GM23338 (cell line): ENCODE measurements at regions not wholly inside any gene's neighbourhood (a gene's known extent, or its start where the extent isn't known, plus 50 kb on each side); places are given as distances from the start of the nearest gene placed in this dataset.

Experiments used
- ATAC-seq: fragments of 200-7000 bp; cut with Tn5 transposase; 3 replicates; pipeline ENCODE4 v1.9.1; 2020
- DNase-seq: peaks from one replicate; pipeline ENCODE4 v3.0.0-alpha.2; 2015; ENCODE audit warnings: low spot score
- H2AFZ ChIP-seq: fragments of 200-600 bp; sonication (generic); 2 replicates; pipeline ENCODE4 v1.8.0; 2016; ENCODE audit warnings: antibody characterized with exemption, mild to moderate bottlenecking, moderate library complexity
- H3F3A ChIP-seq: fragments of 200-600 bp; sonication (generic); replicated peaks from 2 replicates; pipeline ENCODE4 v1.8.0; 2017; ENCODE audit warnings: antibody characterized with exemption, mixed run types, low read depth
- H3K27ac ChIP-seq: fragments of 200-600 bp; sonication (generic); 2 replicates; pipeline ENCODE4 v1.6.1; 2016; ENCODE audit warnings: low read depth
- H3K27me3 ChIP-seq: fragments of 200-600 bp; sonication (generic); 2 replicates; pipeline ENCODE4 v1.8.0; 2016; ENCODE audit warnings: mild to moderate bottlenecking, mixed run types, moderate library complexity; ENCODE audit not compliant: insufficient read depth
- H3K36me3 ChIP-seq: fragments of 200-600 bp; sonication (generic); 2 replicates; pipeline ENCODE4 v1.8.0; 2016; ENCODE audit warnings: mild to moderate bottlenecking; ENCODE audit not compliant: insufficient read depth
- H3K4me1 ChIP-seq: fragments of 200-600 bp; sonication (generic); 2 replicates; pipeline ENCODE4 v1.8.0; 2016; ENCODE audit warnings: mild to moderate bottlenecking, moderate library complexity; ENCODE audit not compliant: insufficient read depth
- H3K4me2 ChIP-seq: fragments of 200-600 bp; sonication (generic); 2 replicates; pipeline ENCODE4 v1.7.1; 2017; ENCODE audit warnings: mixed run types
- H3K4me3 ChIP-seq: fragments of 200-600 bp; sonication (generic); 2 replicates; pipeline ENCODE4 v1.6.1; 2016; ENCODE audit warnings: mixed run types
- H3K79me2 ChIP-seq: fragments of 200-600 bp; sonication (generic); replicated peaks from 2 replicates; pipeline ENCODE4 v1.8.0; 2017; ENCODE audit warnings: mild to moderate bottlenecking; ENCODE audit not compliant: insufficient read depth
- H3K9me2 ChIP-seq: fragments of 200-600 bp; sonication (generic); 2 replicates; pipeline ENCODE4 v1.8.0; 2017; ENCODE audit not compliant: insufficient read depth
- H4K20me1 ChIP-seq: fragments of 200-600 bp; sonication (generic); replicated peaks from 2 replicates; pipeline ENCODE4 v1.8.0; 2017; ENCODE audit warnings: mild to moderate bottlenecking; ENCODE audit not compliant: insufficient read depth
- H3K27ac Mint-ChIP-seq: 2 replicates; pipeline ENCODE4 v1.8.0; 2020; ENCODE audit warnings: inconsistent platforms, mild to moderate bottlenecking, moderate library complexity, mixed read lengths
- H3K27me3 Mint-ChIP-seq: 3 replicates; pipeline ENCODE4 v1.8.0; 2022; ENCODE audit warnings: low read depth, mild to moderate bottlenecking, moderate library complexity, mixed read lengths, inconsistent platforms; ENCODE audit not compliant: insufficient read depth, poor library complexity
- H3K36me3 Mint-ChIP-seq: 3 replicates; pipeline ENCODE4 v1.8.0; 2021; ENCODE audit warnings: low read depth, mild to moderate bottlenecking, inconsistent platforms, moderate library complexity, mixed read lengths
- H3K4me1 Mint-ChIP-seq: 3 replicates; pipeline ENCODE4 v1.8.0; 2020; ENCODE audit warnings: mild to moderate bottlenecking, inconsistent platforms, mixed read lengths
- H3K4me3 Mint-ChIP-seq: 3 replicates; pipeline ENCODE4 v1.8.0; 2021; ENCODE audit warnings: moderate library complexity, mild to moderate bottlenecking, inconsistent platforms, mixed read lengths
- H3K9me3 Mint-ChIP-seq: 3 replicates; pipeline ENCODE4 v1.8.0; 2020; ENCODE audit warnings: moderate library complexity, mild to moderate bottlenecking, inconsistent platforms, mixed read lengths
- CREB1 ChIP-seq: fragments of 250-450 bp; sonication (Bioruptor Pico); IDR thresholded peaks from 2 replicates; pipeline ENCODE4 v1.5.0; 2020; ENCODE audit warnings: low read depth, mild to moderate bottlenecking, moderate library complexity
- EZH2 ChIP-seq: fragments of 200-600 bp; sonication (generic); IDR thresholded peaks from one replicate; pipeline ENCODE4 v1.8.0; 2017; ENCODE audit warnings: antibody characterized with exemption, mild to moderate bottlenecking, low read depth; ENCODE audit not compliant: unreplicated experiment
- EZH2phosphoT487 ChIP-seq: fragments of 200-600 bp; sonication (generic); IDR thresholded peaks from one replicate; pipeline ENCODE4 v1.8.1; 2018; ENCODE audit warnings: antibody characterized with exemption; ENCODE audit not compliant: unreplicated experiment
- JUNB ChIP-seq: IDR thresholded peaks from one replicate; pipeline ENCODE4 v1.6.1; 2016; ENCODE audit warnings: antibody characterized with exemption; ENCODE audit not compliant: unreplicated experiment
- NANOG ChIP-seq: IDR thresholded peaks from 2 replicates; pipeline ENCODE4 v1.6.1; 2016; ENCODE audit warnings: antibody characterized with exemption, borderline replicate concordance
- POLR2AphosphoS5 ChIP-seq: IDR thresholded peaks from 2 replicates; pipeline ENCODE4 v1.6.1; 2016; ENCODE audit warnings: antibody characterized with exemption, low read depth
- STAT1 ChIP-seq: IDR thresholded peaks from one replicate; pipeline ENCODE4 v1.6.1; 2016; ENCODE audit warnings: antibody characterized with exemption; ENCODE audit not compliant: unreplicated experiment
- ZNF114 ChIP-seq: fragments of 250-450 bp; sonication (Bioruptor Pico); IDR thresholded peaks from 2 replicates; pipeline ENCODE4 v1.5.0; 2020; ENCODE audit warnings: mild to moderate bottlenecking, moderate library complexity
- ZNF331 ChIP-seq: fragments of 250-450 bp; sonication (Bioruptor Pico); IDR thresholded peaks from 2 replicates; pipeline ENCODE4 v1.5.0; 2020; ENCODE audit warnings: low read depth, mild to moderate bottlenecking, moderate library complexity
- TF ChIP-seq, protein P1 (sequence below): fragments of 250-450 bp; sonication (Bioruptor Pico); IDR thresholded peaks from 2 replicates; pipeline ENCODE4 v1.5.0; 2020; ENCODE audit warnings: mild to moderate bottlenecking, moderate library complexity
- TF ChIP-seq, protein P2 (sequence below): IDR thresholded peaks from one replicate; pipeline ENCODE4 v1.6.1; 2018; ENCODE audit warnings: antibody characterized with exemption; ENCODE audit not compliant: unreplicated experiment
- TF ChIP-seq, protein P3 (sequence below), 2 experiments: fragments of 200-600 bp in 1 of 2; sonication (generic) in 1 of 2; conservative IDR thresholded peaks; 2 replicates each; pipeline versions ENCODE4 v1.5.1 to v1.6.1; 2016 to 2017; ENCODE audit warnings: antibody characterized with exemption in 2 of 2, low read depth in 2 of 2, mild to moderate bottlenecking in 2 of 2, moderate library complexity in 1 of 2
- TF ChIP-seq, protein P4 (sequence below): IDR thresholded peaks from 2 replicates; pipeline ENCODE4 v1.6.1; 2016; ENCODE audit warnings: antibody characterized with exemption

DNA sequence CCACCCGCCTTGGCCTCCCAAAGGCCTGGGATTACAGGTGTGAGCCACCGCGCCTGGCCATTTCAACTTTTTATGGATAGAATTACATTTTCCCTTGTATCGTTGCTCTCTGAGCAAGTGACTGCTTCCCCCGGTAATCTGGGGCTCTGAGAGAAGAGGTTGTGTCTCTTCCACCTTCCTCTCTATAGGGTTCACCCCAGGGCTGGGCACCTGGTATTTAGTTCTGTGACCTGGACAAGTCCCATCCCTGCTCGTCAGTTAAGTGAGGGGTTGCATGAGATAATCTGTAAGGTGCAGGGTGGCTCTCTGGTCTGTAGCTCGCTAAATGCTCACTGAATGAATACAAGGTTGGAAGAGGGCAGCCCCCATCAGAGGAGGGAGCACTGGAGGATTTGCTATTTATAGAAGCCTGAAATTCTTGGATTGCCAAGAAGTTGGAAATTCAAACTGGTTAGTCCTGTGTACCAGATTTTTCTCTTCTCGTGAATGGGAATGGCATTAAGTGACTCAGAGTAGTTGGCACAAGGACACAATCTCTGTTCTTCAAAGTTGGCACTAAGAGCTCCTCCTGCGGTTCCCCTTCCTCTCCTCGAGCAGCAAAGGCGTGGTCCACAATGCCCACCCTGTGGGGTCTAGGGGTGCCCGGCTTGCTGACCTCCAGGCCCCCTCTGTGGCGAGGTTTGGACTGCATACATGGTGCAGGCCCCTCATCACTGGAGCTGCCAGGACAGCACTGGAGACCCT lies 68.1 kb upstream of the DLG1 start:
- Mint-ChIP-seq H3K4me1 (peaks cover 40% of the 10 kb centered on the region), H3K9me3 (peaks cover under 1% of the 10 kb centered on the region; the same call in 2 of the 3 replicates), H3K27me3 (peaks cover 6% of the 10 kb centered on the region), H3K27ac (no peak overlapping the region), H3K4me3 (no peak overlapping the region), H3K36me3 (peaks cover 3% of the 10 kb centered on the region; the same call in 2 of the 3 replicates)
- H3K27ac ChIP-seq: no peak overlapping the region
- no peak for DNase-seq
- H3K4me3 ChIP-seq: no peak overlapping the region
- ATAC-seq: no peak
- H3K4me2 ChIP-seq: no peak overlapping the region
- H3K79me2 ChIP-seq: no peaks in the 10 kb centered on the region
- peaks cover 22% of the 10 kb centered on the region for H3K4me1 ChIP-seq
- H3K27me3 ChIP-seq: no peaks in the 10 kb centered on the region
- H2AFZ ChIP-seq: no peak overlapping the region
- no peak for TF ChIP-seq POLR2AphosphoS5
- TF ChIP-seq, protein P1, sequence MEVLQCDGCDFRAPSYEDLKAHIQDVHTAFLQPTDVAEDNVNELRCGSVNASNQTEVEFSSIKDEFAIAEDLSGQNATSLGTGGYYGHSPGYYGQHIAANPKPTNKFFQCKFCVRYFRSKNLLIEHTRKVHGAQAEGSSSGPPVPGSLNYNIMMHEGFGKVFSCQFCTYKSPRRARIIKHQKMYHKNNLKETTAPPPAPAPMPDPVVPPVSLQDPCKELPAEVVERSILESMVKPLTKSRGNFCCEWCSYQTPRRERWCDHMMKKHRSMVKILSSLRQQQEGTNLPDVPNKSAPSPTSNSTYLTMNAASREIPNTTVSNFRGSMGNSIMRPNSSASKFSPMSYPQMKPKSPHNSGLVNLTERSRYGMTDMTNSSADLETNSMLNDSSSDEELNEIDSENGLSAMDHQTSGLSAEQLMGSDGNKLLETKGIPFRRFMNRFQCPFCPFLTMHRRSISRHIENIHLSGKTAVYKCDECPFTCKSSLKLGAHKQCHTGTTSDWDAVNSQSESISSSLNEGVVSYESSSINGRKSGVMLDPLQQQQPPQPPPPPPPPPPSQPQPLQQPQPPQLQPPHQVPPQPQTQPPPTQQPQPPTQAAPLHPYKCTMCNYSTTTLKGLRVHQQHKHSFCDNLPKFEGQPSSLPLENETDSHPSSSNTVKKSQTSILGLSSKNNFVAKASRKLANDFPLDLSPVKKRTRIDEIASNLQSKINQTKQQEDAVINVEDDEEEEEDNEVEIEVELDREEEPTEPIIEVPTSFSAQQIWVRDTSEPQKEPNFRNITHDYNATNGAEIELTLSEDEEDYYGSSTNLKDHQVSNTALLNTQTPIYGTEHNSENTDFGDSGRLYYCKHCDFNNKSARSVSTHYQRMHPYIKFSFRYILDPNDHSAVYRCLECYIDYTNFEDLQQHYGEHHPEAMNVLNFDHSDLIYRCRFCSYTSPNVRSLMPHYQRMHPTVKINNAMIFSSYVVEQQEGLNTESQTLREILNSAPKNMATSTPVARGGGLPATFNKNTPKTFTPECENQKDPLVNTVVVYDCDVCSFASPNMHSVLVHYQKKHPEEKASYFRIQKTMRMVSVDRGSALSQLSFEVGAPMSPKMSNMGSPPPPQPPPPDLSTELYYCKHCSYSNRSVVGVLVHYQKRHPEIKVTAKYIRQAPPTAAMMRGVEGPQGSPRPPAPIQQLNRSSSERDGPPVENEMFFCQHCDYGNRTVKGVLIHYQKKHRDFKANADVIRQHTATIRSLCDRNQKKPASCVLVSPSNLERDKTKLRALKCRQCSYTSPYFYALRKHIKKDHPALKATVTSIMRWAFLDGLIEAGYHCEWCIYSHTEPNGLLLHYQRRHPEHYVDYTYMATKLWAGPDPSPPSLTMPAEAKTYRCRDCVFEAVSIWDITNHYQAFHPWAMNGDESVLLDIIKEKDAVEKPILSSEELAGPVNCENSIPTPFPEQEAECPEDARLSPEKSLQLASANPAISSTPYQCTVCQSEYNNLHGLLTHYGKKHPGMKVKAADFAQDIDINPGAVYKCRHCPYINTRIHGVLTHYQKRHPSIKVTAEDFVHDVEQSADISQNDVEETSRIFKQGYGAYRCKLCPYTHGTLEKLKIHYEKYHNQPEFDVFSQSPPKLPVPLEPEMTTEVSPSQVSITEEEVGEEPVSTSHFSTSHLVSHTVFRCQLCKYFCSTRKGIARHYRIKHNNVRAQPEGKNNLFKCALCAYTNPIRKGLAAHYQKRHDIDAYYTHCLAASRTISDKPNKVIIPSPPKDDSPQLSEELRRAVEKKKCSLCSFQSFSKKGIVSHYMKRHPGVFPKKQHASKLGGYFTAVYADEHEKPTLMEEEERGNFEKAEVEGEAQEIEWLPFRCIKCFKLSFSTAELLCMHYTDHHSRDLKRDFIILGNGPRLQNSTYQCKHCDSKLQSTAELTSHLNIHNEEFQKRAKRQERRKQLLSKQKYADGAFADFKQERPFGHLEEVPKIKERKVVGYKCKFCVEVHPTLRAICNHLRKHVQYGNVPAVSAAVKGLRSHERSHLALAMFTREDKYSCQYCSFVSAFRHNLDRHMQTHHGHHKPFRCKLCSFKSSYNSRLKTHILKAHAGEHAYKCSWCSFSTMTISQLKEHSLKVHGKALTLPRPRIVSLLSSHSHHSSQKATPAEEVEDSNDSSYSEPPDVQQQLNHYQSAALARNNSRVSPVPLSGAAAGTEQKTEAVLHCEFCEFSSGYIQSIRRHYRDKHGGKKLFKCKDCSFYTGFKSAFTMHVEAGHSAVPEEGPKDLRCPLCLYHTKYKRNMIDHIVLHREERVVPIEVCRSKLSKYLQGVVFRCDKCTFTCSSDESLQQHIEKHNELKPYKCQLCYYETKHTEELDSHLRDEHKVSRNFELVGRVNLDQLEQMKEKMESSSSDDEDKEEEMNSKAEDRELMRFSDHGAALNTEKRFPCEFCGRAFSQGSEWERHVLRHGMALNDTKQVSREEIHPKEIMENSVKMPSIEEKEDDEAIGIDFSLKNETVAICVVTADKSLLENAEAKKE (CRISPR knock-in tag): no peak
- no peak for TF ChIP-seq ZNF331 (CRISPR knock-in tag)
- TF ChIP-seq NANOG: no peak
- no peak for TF ChIP-seq EZH2
- TF ChIP-seq ZNF114 (CRISPR knock-in tag): no peak
- TF ChIP-seq JUNB: no peak
- TF ChIP-seq, protein P2, sequence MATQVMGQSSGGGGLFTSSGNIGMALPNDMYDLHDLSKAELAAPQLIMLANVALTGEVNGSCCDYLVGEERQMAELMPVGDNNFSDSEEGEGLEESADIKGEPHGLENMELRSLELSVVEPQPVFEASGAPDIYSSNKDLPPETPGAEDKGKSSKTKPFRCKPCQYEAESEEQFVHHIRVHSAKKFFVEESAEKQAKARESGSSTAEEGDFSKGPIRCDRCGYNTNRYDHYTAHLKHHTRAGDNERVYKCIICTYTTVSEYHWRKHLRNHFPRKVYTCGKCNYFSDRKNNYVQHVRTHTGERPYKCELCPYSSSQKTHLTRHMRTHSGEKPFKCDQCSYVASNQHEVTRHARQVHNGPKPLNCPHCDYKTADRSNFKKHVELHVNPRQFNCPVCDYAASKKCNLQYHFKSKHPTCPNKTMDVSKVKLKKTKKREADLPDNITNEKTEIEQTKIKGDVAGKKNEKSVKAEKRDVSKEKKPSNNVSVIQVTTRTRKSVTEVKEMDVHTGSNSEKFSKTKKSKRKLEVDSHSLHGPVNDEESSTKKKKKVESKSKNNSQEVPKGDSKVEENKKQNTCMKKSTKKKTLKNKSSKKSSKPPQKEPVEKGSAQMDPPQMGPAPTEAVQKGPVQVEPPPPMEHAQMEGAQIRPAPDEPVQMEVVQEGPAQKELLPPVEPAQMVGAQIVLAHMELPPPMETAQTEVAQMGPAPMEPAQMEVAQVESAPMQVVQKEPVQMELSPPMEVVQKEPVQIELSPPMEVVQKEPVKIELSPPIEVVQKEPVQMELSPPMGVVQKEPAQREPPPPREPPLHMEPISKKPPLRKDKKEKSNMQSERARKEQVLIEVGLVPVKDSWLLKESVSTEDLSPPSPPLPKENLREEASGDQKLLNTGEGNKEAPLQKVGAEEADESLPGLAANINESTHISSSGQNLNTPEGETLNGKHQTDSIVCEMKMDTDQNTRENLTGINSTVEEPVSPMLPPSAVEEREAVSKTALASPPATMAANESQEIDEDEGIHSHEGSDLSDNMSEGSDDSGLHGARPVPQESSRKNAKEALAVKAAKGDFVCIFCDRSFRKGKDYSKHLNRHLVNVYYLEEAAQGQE: no peak
- TF ChIP-seq, protein P3, sequence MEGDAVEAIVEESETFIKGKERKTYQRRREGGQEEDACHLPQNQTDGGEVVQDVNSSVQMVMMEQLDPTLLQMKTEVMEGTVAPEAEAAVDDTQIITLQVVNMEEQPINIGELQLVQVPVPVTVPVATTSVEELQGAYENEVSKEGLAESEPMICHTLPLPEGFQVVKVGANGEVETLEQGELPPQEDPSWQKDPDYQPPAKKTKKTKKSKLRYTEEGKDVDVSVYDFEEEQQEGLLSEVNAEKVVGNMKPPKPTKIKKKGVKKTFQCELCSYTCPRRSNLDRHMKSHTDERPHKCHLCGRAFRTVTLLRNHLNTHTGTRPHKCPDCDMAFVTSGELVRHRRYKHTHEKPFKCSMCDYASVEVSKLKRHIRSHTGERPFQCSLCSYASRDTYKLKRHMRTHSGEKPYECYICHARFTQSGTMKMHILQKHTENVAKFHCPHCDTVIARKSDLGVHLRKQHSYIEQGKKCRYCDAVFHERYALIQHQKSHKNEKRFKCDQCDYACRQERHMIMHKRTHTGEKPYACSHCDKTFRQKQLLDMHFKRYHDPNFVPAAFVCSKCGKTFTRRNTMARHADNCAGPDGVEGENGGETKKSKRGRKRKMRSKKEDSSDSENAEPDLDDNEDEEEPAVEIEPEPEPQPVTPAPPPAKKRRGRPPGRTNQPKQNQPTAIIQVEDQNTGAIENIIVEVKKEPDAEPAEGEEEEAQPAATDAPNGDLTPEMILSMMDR (conservative IDR thresholded peaks at IDR 0.05; ENCODE audit: low read depth in 2 of 2): no peak
- no peak for TF ChIP-seq EZH2phosphoT487
- TF ChIP-seq STAT1: no peak
- TF ChIP-seq CREB1 (CRISPR knock-in tag): no peak
- TF ChIP-seq, protein P4, sequence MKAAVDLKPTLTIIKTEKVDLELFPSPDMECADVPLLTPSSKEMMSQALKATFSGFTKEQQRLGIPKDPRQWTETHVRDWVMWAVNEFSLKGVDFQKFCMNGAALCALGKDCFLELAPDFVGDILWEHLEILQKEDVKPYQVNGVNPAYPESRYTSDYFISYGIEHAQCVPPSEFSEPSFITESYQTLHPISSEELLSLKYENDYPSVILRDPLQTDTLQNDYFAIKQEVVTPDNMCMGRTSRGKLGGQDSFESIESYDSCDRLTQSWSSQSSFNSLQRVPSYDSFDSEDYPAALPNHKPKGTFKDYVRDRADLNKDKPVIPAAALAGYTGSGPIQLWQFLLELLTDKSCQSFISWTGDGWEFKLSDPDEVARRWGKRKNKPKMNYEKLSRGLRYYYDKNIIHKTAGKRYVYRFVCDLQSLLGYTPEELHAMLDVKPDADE: no peak
- H3F3A ChIP-seq: no peaks in the 10 kb centered on the region
- H3K36me3 ChIP-seq: no peaks in the 10 kb centered on the region
- H3K9me2 ChIP-seq: no peaks in the 10 kb centered on the region
- H4K20me1 ChIP-seq: no peaks in the 10 kb centered on the region
